Non-pigmented ciliary epithelial cell (primary cell): ENCODE measurements at regions not wholly inside any gene's neighbourhood (a gene's known extent, or its start where the extent isn't known, plus 50 kb on each side); places are given as distances from the start of the nearest gene placed in this dataset.

ENCODE experiments used
- DNase-seq: peaks from one replicate; pipeline ENCODE4 v3.0.0-alpha.2; 2010; ENCODE audit warnings: low read depth

DNA sequence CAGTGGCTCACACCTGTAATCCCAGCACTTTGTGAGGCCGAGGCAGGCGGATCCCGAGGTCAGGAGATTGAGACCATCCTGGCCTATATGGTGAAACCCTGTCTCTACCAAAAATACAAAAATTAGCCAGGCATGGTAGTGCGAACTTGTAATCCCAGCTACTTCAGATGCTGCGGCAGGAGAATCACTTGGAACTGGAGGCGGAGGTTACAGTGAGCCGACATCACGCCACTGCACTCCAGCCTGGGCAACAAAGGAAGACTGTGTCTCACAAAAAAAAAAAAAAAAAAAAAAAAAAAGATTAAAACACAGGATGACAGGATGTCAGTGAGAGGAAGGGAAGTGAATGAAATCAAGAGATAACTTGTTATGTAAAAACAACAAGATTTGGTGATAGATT lies 1158.5 kb downstream of the PCDH9 start:
- DNase-seq = no peak

DNA sequence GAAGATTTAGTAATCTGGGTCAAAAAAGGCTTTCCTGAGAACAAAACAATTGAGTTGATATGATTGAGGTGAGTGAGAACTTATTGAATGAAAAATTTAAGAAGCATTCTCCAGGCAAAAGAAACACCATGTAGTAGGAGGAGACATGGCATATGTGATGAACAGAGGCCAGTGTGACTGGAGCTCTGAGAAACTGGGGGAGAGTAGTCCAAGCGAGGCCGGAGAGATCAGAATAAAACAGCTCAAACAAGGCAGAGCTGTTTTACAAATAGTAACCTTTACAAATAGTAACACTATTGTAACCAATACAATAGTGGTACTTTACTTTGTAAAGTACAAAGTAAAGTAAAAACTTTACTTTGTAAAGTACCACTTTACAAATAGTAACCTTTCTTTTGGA lies 1159.1 kb downstream of the PCDH9 start:
- no peak for DNase-seq

DNA sequence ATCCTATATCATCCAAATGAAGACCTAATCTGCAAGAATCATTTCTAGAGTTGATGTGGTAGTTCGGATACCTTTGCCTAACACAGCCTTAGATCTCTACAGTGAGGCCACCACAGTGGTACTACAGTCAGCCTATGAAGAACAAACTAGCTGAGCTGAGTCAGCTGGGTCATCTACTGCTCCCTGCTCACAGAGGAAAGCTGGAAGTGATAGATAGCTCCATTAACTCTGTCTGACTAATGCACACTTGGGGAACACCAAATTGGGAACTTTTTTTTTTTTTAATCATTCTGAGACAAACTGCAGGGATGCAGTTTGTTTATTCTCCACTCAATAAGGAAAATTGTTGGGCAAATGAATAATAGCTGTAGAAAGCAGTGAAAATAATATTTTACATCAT lies 1160.6 kb downstream of the PCDH9 start:
- no peak for DNase-seq

DNA sequence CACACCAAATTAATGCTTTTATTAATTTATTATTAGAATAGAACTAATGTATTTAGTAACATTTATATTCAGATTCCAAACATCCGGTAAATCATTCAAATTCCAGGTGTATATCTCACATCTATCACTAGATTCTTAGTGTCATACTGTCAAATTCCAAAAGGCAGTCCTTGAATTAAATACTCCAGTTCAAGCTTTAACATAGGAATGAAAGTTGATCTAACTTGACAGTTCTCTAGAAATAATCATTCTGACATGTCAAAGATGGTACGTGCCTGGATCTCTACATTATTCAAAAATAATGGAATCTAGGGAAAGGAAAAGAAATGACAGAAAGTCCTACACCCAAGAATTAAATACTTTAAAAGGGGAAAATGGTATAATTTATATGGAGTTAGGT lies 1161.5 kb downstream of the PCDH9 start:
- no peak for DNase-seq

DNA sequence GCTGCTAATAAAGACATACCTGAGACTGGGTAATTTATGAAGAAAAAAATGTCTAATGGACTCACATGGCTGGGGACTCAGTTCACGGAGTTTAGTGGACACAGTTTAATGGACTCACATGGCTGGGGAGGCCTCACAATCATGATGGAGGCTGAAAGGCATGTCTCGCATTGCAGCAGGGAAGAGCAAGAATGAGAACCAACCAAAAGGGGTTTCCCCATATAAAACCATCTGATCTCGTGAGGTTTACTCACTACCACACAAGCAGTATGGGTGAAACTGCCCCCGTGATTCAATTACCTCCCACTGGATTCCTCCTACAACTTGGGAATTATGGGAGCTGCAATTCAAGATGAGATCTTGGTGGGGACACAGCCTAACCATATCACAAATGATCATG lies 1181.2 kb downstream of the PCDH9 start:
- no peak for DNase-seq

DNA sequence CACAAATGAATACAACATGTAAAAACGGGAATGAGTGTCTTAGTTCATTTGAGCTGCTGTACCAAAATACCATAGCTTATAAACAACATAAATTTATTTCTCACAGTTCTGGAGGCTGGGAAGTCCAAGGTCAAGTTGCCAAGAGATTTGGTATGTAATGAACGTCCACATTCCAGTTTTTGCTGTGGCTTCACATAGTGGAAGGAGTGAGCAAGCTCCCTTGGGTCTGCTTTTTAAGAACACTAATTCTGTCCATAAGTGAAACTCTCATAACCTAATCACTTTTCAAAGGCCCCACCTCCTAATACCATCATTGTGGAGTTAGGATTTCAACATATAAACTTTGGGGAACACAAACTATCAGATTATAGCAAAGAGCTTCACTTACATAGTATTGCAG lies 1189.6 kb downstream of the PCDH9 start:
- no peak for DNase-seq

DNA sequence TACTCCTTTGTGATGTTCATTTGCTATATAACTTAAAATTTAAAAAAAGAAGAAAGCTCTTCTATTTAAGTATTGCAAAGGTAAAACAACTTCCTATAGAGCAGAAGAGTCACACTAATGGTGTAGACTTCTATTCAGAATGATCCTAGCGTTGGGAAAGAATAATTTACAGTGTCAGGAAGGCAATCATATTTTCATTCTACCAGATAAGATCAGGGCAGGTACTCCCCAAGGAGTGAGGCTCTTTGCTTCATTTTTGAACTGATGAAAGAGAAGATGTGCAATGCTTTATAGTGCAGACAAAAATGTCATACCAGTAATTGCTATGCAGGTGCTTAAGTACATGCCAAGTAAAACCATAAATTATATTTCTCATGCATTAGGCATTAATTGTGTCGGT lies 1193.0 kb downstream of the PCDH9 start:
- DNase-seq = no peak

DNA sequence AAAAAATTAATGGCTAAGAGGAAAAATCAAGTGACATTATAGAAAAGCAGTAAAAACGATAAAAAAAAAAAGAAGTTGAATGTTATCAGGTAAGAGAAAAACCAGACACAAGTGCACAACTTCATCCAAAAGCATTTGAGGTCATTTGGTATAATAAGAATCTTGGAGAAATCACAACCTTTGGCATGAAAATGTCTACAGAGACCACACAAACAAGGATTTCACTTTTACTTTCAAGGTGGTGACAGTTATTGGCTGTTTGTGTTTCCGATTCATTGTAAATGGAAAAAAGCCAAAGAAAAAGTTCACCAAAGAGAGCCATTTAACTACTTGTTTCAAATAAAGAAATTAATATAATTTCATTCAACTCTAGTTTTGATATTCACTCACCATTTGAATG lies 1193.5 kb downstream of the PCDH9 start:
- DNase-seq = no peak

DNA sequence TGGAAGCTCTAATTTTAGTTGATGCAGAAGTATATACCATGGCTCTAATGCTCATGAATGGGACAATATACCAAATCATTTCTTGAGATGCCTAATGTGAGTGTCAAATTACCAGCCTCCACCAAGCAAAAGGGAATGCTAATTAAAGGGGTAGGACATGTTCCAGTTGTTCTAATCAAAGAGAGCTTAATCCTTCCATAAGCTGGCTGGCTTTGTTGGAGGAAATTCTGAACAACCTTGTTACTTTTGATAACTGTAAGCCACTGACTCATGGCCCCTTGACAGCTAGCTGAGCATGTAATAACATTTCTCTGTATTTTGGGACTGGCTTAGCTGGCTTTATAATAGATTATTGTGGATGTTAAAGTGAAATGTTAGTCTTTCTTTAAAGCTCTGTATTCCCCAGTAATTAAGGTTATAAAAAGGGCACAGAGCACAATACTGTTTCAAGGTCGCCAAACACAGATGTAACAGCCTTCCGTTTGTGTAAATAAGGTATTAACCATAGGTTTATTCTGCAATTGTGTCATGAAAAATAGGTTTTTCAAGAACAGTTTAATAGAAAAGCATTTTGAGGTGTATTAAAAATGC lies 1194.0 kb downstream of the PCDH9 start:
- DNase-seq = no peak

DNA sequence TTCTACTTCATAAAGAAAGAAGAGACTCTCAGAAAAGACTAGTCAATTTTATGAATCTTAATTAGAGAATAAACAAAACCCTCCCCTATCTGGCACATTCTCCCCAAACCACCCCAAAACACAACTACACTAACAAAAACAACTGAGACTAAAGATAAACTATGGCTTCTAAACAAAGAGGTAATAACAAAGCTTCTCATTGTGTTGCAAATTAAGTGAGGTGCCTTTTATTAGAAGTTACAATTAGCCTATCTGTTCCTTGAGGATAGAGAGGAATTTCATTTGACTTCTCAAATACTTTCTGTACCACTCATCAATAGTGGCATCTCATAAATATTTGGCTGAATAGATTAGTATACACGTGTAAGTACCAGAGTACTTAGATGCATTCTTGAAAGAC lies 1196.2 kb downstream of the PCDH9 start:
- no peak for DNase-seq

DNA sequence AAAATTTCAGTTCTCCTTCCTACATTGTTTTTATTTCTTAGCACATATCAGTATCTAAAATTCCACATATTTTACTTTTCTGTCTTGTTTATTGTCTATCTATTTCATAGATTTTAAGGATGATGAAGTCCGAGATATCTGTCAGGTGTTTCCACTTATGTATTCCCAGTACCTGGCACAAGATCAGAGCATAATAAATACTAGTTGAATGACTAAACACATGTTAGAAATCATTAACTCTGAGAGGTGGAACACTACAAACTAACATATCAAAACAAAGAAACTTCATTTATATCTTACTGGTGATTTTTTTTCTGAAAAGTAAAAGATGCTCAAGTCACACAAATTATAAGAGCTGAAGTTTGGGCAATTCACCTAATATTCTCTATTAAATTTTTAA lies 1208.3 kb downstream of the PCDH9 start:
- no peak for DNase-seq

DNA sequence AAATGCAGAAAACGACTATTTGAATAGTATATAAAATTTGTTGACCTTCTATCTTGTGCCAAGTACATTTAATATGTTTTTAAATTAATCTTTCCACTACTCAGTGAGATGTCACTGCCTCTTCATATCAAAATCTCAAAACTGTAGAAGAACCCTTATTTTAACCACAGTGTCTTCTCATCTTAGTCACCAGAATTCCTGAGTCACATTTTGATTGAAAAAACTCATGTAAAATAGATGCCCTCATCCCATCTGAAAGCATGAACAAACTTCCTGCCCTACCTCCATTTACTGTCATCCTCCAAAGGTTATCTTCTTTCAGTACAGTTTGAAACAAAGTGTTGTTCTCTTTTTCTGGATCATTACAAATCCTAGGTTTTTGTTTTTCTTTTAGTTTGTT lies 1215.4 kb downstream of the PCDH9 start:
- DNase-seq = no peak

DNA sequence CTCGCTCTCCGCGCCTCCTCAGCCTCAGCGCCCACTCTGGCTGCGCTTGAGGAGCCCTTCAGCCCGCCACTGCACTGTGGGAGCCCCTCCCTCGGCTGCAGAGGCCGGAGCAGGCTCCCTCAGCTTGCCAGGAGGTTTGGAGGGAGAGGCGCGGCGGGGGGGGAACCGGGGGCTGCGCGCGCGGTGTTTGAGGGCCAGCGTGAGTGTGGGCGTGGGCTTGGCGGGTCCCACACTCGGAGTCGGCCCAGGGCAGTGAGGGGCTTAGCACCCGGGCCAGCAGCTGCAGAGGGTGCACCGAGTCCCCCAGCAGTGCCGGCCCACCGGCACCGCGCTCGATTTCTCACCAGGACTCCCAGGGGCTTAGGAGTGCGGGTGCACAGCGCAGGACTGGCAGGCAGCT lies 1220.9 kb downstream of the PCDH9 start:
- no peak for DNase-seq

DNA sequence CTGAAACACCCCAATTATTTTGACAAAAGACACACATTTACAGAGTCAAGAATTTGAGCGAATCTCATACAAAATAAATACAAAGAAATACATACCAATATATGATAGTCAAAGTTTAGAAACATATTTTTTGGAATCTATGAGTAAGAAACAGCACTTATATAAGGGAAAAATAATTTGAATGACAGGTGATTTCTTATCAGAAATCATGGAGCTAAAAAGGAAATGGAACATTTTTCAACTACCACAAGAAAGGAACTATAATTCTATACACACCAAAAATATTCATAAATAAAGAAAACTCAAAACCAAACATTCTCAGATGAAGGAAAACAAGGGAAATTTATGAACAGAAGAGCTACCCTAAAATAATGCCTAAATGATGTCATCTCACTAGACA lies 1226.6 kb downstream of the PCDH9 start:
- DNase-seq = no peak

DNA sequence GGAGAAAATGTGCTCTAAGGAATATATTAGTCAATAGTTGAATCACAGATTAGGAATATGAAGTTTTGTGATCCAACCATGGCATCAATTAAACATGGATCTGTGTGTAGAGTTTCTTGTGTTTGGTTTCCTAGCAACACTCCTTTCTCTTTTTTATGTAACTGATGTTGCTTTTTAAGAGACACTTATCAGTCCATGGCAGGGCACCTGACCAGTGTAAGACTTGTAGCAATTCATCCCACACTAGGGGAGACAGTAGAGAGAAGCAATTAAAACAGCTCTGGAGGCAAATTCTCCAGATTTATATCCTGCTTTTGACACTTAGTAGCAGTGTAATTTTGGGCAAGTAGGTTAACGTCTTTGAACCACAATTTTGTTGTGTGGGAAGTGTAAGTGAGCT lies 1229.0 kb downstream of the PCDH9 start:
- DNase-seq = no peak

DNA sequence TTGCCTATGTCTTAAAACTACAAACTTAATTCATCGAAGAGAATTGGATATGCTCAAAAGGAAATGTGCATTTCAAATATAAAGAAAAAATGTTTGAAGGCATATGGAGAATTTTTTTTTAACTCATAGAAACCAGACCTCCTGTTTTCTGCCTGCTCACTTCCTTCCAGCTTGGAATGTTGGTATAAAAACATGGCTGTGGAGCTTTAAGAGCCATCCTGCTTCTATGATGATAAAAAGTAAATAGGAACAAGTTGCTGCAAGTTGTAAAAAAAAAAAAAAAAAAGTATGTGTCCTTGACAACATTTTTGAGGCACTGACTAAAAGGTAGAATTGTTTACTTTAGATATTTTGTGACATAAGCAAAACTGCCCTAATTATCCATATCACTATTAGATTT lies 1230.7 kb downstream of the PCDH9 start:
- no peak for DNase-seq

DNA sequence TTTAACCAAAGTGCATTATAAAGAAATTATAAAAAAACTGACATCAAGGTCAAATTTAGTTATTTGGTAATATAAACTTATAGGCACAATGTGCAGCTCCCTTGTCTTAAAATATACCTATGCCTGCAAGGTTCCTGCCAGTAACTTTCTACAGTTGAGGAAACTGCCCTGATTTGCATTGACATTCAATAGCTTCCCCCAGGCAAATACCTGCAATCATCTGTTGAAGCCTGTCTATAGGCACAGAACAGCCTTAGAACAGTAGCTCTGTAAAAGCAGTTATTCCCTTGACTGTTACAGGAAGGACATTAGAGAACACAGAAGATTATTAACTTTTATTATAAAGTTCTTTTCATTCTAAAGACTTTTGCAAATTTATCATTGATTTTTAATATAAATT lies 1239.5 kb downstream of the PCDH9 start:
- DNase-seq = no peak

DNA sequence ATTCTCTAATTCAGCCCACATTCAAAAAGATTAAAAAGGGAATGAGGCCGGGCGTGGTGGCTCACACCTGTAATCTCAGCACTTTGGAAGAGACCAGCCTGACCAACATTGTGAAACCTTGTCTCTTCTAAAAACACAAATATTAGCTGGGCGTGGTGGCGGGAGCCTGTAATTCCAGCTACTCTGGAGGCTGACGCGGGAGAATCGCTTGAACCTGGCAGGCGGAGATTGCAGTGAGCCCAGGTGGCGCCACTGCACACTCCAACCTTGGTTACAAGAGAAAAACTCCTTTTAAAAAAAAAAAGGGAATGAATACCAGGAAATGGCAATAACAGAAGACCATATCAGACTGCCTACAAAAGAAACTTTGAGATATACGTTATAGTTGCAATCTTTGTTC lies 1244.5 kb downstream of the PCDH9 start:
- no peak for DNase-seq

DNA sequence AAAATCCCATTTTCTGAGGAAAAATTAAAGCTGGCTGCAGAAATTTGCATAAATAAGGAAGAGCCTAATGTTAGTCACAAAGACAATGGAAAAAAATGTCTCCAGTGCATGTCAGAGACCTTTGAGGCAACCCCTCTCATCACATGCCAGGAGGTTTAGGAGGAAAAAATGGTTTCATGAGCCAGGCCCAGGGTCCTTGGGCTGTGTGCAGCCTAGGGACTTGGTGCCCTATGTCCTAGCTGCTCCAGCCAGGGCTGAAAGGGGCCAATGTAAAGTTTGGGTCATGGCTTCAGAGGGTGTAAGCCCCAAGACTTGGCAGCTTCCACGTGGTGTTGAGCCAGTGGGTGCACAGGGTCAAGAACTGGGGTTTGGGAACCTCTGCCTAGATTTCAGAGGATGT lies 1252.6 kb downstream of the PCDH9 start:
- no peak for DNase-seq

DNA sequence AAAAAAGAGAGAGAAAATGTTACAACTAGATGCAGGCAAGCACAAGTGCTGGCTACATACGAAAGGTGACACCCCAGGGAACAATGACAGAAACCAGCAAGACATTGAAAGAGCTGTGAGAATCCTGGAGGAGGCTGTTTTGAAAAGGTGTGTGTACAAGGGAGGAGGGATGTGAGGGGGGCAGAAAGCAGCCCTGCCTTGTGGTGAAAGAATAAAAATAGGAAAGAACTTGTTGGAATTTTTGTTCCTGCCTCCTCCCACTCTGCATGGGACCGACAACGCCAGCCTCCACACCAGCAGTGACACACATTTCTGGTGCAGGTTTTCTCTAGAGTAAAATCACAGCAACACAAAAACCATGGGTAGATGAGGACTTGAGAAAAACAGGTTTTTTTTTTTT lies 1258.6 kb downstream of the PCDH9 start:
- no peak for DNase-seq

DNA sequence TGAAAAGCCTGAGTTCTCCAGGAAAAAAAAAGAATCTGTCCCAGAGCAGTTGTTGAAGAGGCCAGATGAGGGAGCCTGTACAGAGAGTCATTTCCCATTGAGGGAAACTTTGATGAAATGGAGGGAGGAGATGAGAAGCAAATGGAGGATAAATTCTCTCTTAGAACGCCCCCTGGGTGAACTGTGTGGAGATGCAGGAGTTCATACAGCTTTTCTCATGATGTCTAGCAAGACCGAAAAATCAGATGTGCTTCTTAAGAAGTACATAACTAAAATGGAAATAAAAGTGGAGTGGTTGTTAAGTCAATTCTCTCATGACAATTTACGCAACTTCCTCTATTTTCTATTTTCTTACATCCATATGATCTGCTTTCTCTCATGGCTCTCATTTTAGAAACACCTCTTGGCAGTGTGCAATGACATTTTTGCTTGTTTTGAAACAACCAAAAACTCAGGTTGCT lies 1263.1 kb downstream of the PCDH9 start:
- no peak for DNase-seq

DNA sequence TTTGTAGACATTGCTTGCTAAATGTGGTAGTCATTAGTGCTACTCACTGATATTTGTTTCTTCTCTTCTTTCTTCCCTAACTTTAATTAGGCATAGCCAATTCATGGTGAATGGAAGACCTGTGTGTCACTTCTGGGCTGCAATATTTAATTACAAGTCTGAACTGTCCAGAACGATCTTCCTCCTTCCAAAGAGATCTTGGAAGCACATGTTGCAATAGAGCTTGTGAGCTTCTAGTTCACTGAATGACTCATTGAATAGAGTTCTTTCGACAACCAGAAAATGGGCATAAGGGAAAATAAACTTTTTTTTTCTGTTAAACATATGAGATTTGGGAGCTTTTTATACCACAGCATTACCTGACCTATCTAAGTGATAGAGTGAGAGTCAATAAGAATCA lies 1264.6 kb downstream of the PCDH9 start:
- DNase-seq = no peak

DNA sequence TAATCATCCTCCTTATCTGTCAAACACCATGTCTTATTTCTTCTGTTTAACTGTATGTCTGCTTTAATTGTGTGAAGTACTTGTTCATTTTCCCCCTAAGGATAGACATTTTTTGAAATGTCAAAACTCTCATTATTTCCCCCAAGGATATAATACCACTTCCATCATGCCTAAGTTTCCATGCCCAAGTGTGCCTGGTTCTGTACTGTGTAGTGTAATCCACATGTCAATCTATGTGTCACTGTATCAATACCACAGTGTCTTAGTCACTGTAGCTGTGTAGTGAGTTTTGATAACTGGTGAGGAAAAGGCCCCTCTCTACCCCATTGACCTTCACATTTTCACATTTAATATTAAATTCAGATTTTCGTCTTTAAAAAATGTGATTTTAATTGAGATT lies 1265.5 kb downstream of the PCDH9 start:
- no peak for DNase-seq

DNA sequence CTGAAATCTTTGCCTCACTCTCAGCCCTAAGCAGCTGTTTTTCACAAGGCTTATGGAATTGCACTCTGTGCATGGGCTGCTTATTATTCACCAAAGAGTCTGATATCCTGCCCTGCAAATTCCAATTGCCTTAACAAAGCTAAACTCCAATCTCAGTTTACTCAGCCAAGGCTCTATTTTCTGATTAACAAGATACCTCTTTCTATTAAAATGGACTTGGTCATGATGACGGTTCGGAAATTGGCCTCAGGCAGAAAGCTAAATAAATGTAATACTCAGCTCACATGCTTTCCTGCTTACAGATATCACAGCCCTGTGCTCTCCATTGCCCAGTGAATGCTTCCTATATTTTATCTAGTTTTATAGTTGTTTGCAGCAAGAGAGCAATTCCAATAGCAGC lies 1270.8 kb downstream of the PCDH9 start:
- no peak for DNase-seq

DNA sequence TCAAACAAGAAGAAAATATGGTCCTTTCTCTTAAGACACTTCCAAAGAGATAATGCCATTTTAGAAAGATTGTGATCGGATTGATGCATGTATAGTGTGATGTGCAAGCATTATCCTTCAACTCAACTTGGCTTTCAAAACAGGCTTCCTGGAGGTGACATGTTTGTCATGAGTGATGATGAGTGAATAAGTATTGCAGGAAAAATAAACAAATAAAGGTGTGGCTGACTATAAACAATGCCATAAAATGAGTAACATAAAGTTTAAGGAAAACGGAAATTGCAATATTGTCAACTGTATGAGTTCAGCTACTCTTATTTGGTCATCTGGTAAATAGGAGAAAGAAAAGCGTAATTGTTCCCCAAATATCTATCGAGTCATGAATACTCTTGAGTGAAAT lies 1283.7 kb downstream of the PCDH9 start:
- no peak for DNase-seq
